GM21360 (cell line): ENCODE measurements at regions not wholly inside any gene's neighbourhood (a gene's known extent, or its start where the extent isn't known, plus 50 kb on each side); places are given as distances from the start of the nearest gene placed in this dataset.
A peak's percentile ranks its signal among the peaks of the same experiment; 100 is the strongest.

Source experiments
- ATAC-seq: cut with Tn5 transposase; IDR thresholded peaks from one replicate; pipeline ENCODE4 v1.9.1; 2021; ENCODE audit warnings: mild to moderate bottlenecking, moderate library complexity; ENCODE audit not compliant: unreplicated experiment

- no peak for ATAC-seq
These were observed 56.3 kb upstream of the SNX2 start for GRCh38 chr5:122718611-122719010.

- ATAC-seq = no peak
These were observed 54.7 kb upstream of the SNX2 start for GRCh38 chr5:122719991-122720746.

GRCh38 chr5:122721127-122721526 lies 53.8 kb upstream of the SNX2 start:
- no peak for ATAC-seq

- ATAC-seq = no peak
These were observed 52.5 kb upstream of the SNX2 start for GRCh38 chr5:122722341-122722740.

- peak; percentile 90 for ATAC-seq
These were observed 51.1 kb upstream of the SNX2 start for GRCh38 chr5:122723606-122724352.
